ENCODE measurements at regions not wholly inside any gene's neighbourhood (a gene's known extent, or its start where the extent isn't known, plus 50 kb on each side); places are given as distances from the start of the nearest gene placed in this dataset.

GRCh38 chr4:141387299-141387698, 166.6 kb downstream of the ZNF330 start (continued):
- no peak for TF ChIP-seq POGK (CRISPR knock-in tag; conservative IDR thresholded peaks at IDR 0.05)
- no peak for TF ChIP-seq IKZF4 (CRISPR knock-in tag; IDR thresholded peaks at IDR 0.05; ENCODE audit: borderline replicate concordance, low read depth, not compliant biosample characterization)
- TF ChIP-seq ATF2 (CRISPR knock-in tag; IDR thresholded peaks at IDR 0.05), result no peak
- TF ChIP-seq KAT8 (CRISPR knock-in tag; IDR thresholded peaks at IDR 0.05), result no peak

DNA sequence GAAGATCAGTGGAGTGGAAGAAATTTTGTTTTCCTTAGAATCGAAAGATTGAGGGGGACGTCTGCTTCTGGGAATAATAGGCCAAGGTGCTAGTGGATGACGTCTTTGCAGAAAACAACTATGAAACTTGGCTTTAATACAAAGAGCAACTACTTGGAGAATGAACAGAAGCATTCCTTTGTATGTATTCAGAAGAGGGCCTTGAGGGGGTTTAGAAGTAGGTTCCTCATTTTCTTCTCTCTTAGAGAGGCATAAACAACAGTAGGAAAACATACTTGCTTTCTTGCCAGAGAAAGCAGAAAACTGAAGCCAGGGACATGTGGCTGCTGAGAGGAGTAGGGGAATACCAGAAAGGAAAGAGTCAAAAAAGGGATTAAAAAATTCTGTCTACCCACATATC, 167.8 kb downstream of the ZNF330 start:
- CTCF ChIA-PET (ENCODE audit: low intra/inter-chr PET ratio, low total read pairs), result no interaction called here
- no peak for ATAC-seq
- no peak for FAIRE-seq
- TF ChIP-seq GFI1 (CRISPR knock-in tag; IDR thresholded peaks at IDR 0.05; ENCODE audit: borderline replicate concordance) (no peak), ZNF724P (CRISPR knock-in tag; IDR thresholded peaks at IDR 0.05; ENCODE audit: borderline replicate concordance) (no peak), ZBTB25 (CRISPR knock-in tag; IDR thresholded peaks at IDR 0.05) (no peak), ZFP62 (CRISPR knock-in tag; IDR thresholded peaks at IDR 0.05) (no peak), MYC (CRISPR knock-in tag; IDR thresholded peaks at IDR 0.05; ENCODE audit: borderline replicate concordance) (no peak), ZNF503 (CRISPR knock-in tag; IDR thresholded peaks at IDR 0.05) (no peak), CBX2 (IDR thresholded peaks at IDR 0.05; ENCODE audit: low read depth, low read length) (no peak), CBX2 (CRISPR knock-in tag; IDR thresholded peaks at IDR 0.05; ENCODE audit: low read depth) (no peak), ZNF670 (CRISPR knock-in tag; IDR thresholded peaks at IDR 0.05; ENCODE audit: borderline replicate concordance) (no peak)
- TF ChIP-seq, protein P1, sequence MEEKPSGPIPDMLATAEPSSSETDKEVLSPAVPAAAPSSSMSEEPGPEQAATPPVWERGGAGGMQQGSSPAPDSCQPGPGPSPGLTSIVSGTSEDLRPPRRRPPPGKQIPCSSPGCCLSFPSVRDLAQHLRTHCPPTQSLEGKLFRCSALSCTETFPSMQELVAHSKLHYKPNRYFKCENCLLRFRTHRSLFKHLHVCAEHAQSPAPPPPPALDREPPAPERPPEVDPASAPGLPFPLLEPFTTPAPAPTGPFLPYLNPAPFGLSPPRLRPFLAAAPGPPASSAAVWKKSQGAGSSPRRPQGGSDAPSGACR (CRISPR knock-in tag; IDR thresholded peaks at IDR 0.05), result no peak
- TF ChIP-seq, protein P2, sequence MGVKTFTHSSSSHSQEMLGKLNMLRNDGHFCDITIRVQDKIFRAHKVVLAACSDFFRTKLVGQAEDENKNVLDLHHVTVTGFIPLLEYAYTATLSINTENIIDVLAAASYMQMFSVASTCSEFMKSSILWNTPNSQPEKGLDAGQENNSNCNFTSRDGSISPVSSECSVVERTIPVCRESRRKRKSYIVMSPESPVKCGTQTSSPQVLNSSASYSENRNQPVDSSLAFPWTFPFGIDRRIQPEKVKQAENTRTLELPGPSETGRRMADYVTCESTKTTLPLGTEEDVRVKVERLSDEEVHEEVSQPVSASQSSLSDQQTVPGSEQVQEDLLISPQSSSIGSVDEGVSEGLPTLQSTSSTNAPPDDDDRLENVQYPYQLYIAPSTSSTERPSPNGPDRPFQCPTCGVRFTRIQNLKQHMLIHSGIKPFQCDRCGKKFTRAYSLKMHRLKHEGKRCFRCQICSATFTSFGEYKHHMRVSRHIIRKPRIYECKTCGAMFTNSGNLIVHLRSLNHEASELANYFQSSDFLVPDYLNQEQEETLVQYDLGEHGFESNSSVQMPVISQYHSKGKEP (CRISPR knock-in tag; IDR thresholded peaks at IDR 0.05), result no peak

More for the DNA sequence above, 167.8 kb downstream of the ZNF330 start:
- Histone ChIP-seq H2AFZ (ENCODE audit: low read length) (no peak overlapping the region), H3K9ac (ENCODE audit: insufficient read depth, low read depth, low read length) (no peak overlapping the region), H3K27me3 (ENCODE audit: control insufficient read depth in 1 of 2, insufficient read depth in 2 of 2, low read length in 2 of 2) (no peaks in the 10 kb centered on the region; a peak in 1 of 5 replicates), H3K36me3 (replicated peaks in 1 of 2; ENCODE audit: control insufficient read depth in 1 of 2, insufficient read depth in 2 of 2, low read length in 2 of 2) (no peaks in the 10 kb centered on the region), H3K9me3 (ENCODE audit: low read length) (no peaks in the 10 kb centered on the region), H3K4me1 (ENCODE audit: insufficient read depth, low read length) (no peaks in the 10 kb centered on the region), H4K20me1 (ENCODE audit: insufficient read depth, low read length) (no peaks in the 10 kb centered on the region), H3K79me2 (ENCODE audit: insufficient read depth, low read length) (no peaks in the 10 kb centered on the region), H3K27ac (ENCODE audit: extremely low read length, insufficient read depth, low read length) (no peak overlapping the region), H3K4me3 (replicated peaks in 1 of 3; ENCODE audit: insufficient read depth in 1 of 3, low read depth in 2 of 3, low read length in 3 of 3) (no peak overlapping the region), H3K4me2 (ENCODE audit: low read depth, low read length) (no peak overlapping the region)
- BruUV-seq (replicated peaks), result no TSS peak
- no peak for DNase-seq (ENCODE audit: low spot score)
- in situ Hi-C loops (cut with HindIII; ENCODE audit: extremely low pct_ligation_motif_present, low pct_unique_long_range_greater_than_20kb), result no loop called here
- intact Hi-C loops (cut with micrococcal nuclease; ENCODE audit: unreplicated experiment), result no loop called here
- POLR2A ChIA-PET, result no interaction called here
- WGBS (ENCODE audit: low lambda C conversion rate), result 0% methylated on average over 3 of the region's 3 CpGs
